ENCODE measurements at regions not wholly inside any gene's neighbourhood (a gene's known extent, or its start where the extent isn't known, plus 50 kb on each side); places are given as distances from the start of the nearest gene placed in this dataset.

DNA sequence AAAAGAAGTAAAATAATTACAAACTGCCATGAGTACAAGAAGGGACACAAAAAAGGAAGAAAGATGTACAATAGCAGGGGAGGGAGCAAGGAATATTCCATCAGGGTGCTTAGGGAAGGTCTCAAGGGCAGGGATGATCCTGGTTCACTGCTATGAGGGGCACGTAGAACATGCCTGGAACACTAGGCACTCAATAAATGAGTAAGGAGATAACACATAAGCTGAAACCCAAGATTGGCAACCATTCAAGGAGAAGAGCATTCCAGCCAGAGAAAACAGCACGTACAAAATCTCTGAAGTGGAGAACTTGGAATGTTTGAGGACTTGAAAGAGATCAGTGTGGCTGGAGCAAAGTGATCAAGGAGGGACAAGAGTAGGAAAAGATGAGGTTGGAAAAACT lies 103.2 kb downstream of the FAM161A start:
- H3K9me3 ChIP-seq, result peaks cover 6% of the 10 kb centered on the region; the same call in 1 of the 2 replicates
- DNase-seq, result no peak
- ChIA-PET POLR2A (no interaction called here), CTCF (no interaction called here)
- Mint-ChIP-seq H3K9me3 (ENCODE audit: unreplicated experiment) (peaks cover 10% of the 10 kb centered on the region), H3K36me3 (ENCODE audit: insufficient read depth, unreplicated experiment) (no peaks in the 10 kb centered on the region), H3K4me3 (ENCODE audit: unreplicated experiment) (no peak overlapping the region), H3K4me1 (ENCODE audit: low read depth, unreplicated experiment) (no peaks in the 10 kb centered on the region), H3K27ac (ENCODE audit: unreplicated experiment) (no peak overlapping the region), H3K27me3 (ENCODE audit: insufficient read depth, unreplicated experiment) (no peaks in the 10 kb centered on the region)
- intact Hi-C loops (cut with micrococcal nuclease; ENCODE audit: unreplicated experiment), result no loop called here
- BruUV-seq (replicated peaks), result no TSS peak
- no peak for TF ChIP-seq CTCF (IDR thresholded peaks at IDR 0.05; ENCODE audit: insufficient read depth in 1 of 2, low read depth in 1 of 2, low read length in 1 of 2, severe bottlenecking in 1 of 2, unreplicated experiment in 1 of 2)
- H3K27me3 ChIP-seq (replicated peaks; ENCODE audit: control insufficient read depth, insufficient read depth, low read length), result no peaks in the 10 kb centered on the region
- H3K36me3 ChIP-seq (ENCODE audit: control insufficient read depth, insufficient read depth, low read length), result no peaks in the 10 kb centered on the region
- H3K4me1 ChIP-seq, result no peaks in the 10 kb centered on the region
- H3K4me3 ChIP-seq (ENCODE audit: low read depth, low read length), result no peak overlapping the region

DNA sequence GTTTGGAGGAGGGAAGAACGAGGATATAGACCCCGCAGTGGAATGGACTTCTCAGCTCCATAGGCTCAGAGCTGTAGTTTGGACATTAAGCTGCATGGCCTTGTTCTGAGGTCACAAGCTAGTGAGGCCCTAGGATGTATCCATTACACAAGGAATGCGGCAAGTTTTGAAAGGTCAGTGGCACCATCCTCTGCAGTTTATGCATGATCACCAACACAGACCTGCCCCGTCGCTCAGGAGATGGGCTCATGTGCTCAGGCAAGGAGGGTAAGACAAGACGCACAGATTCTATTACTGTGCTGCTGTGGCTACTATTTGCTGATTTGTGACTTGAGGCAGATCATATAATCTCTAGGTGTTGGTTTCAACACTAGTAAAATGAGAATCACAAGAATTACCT lies 110.9 kb downstream of the FAM161A start:
- no peaks in the 10 kb centered on the region for H3K36me3 ChIP-seq (ENCODE audit: control insufficient read depth, insufficient read depth, low read length)
- no peaks in the 10 kb centered on the region for H3K4me1 Mint-ChIP-seq (ENCODE audit: low read depth, unreplicated experiment)
- no peak for DNase-seq
- H3K9me3 ChIP-seq, result no peaks in the 10 kb centered on the region; the same call in 1 of the 2 replicates
- no peak overlapping the region for H3K4me3 ChIP-seq (ENCODE audit: low read depth, low read length)
- no peak overlapping the region for H3K27ac Mint-ChIP-seq (ENCODE audit: unreplicated experiment)
- no TSS peak for BruUV-seq (replicated peaks)
- H3K36me3 Mint-ChIP-seq (ENCODE audit: insufficient read depth, unreplicated experiment), result no peaks in the 10 kb centered on the region
- intact Hi-C loops (cut with micrococcal nuclease; ENCODE audit: unreplicated experiment), result no loop called here
- no peak overlapping the region for H3K4me3 Mint-ChIP-seq (ENCODE audit: unreplicated experiment)
- no peaks in the 10 kb centered on the region for H3K27me3 Mint-ChIP-seq (ENCODE audit: insufficient read depth, unreplicated experiment)
- ChIA-PET CTCF (no interaction called here), POLR2A (no interaction called here)
- no peaks in the 10 kb centered on the region for H3K27me3 ChIP-seq (replicated peaks; ENCODE audit: control insufficient read depth, insufficient read depth, low read length)
- no peaks in the 10 kb centered on the region for H3K9me3 Mint-ChIP-seq (ENCODE audit: unreplicated experiment)
- no peaks in the 10 kb centered on the region for H3K4me1 ChIP-seq
- TF ChIP-seq CTCF (IDR thresholded peaks at IDR 0.05; ENCODE audit: insufficient read depth in 1 of 2, low read depth in 1 of 2, low read length in 1 of 2, severe bottlenecking in 1 of 2, unreplicated experiment in 1 of 2), result no peak

- POLR2A ChIA-PET, result no interaction called here
Observed at GRCh38 chr2:61737841-61738240, 116.0 kb downstream of the FAM161A start.

More at GRCh38 chr2:61737841-61738240, 116.0 kb downstream of the FAM161A start:
- H3K36me3 Mint-ChIP-seq (ENCODE audit: insufficient read depth, unreplicated experiment), result no peaks in the 10 kb centered on the region
- CTCF ChIA-PET, result no interaction called here
- Histone ChIP-seq H3K36me3 (ENCODE audit: control insufficient read depth, insufficient read depth, low read length) (no peaks in the 10 kb centered on the region), H3K27me3 (replicated peaks; ENCODE audit: control insufficient read depth, insufficient read depth, low read length) (no peaks in the 10 kb centered on the region), H3K4me1 (no peaks in the 10 kb centered on the region), H3K4me3 (ENCODE audit: low read depth, low read length) (no peak overlapping the region), H3K9me3 (no peaks in the 10 kb centered on the region)
- H3K4me1 Mint-ChIP-seq (ENCODE audit: low read depth, unreplicated experiment), result no peaks in the 10 kb centered on the region
- no peaks in the 10 kb centered on the region for H3K27me3 Mint-ChIP-seq (ENCODE audit: insufficient read depth, unreplicated experiment)
- no peaks in the 10 kb centered on the region for H3K9me3 Mint-ChIP-seq (ENCODE audit: unreplicated experiment)
- intact Hi-C loops (cut with micrococcal nuclease; ENCODE audit: unreplicated experiment), result no loop called here
- no peak for TF ChIP-seq CTCF (IDR thresholded peaks at IDR 0.05; ENCODE audit: insufficient read depth in 1 of 2, low read depth in 1 of 2, low read length in 1 of 2, severe bottlenecking in 1 of 2, unreplicated experiment in 1 of 2)
- no peak for DNase-seq
- BruUV-seq (replicated peaks), result no TSS peak
- no peak overlapping the region for H3K27ac Mint-ChIP-seq (ENCODE audit: unreplicated experiment)
- no peak overlapping the region for H3K4me3 Mint-ChIP-seq (ENCODE audit: unreplicated experiment)
